B cell (primary cell): ENCODE measurements at regions not wholly inside any gene's neighbourhood (a gene's known extent, or its start where the extent isn't known, plus 50 kb on each side); places are given as distances from the start of the nearest gene placed in this dataset.

ENCODE experiments used
- CTCF ChIP-seq: fragments of 200-600 bp; IDR thresholded peaks from one replicate; pipeline ENCODE4 v1.8.0; 2022; ENCODE audit warnings: antibody characterized with exemption, mild to moderate bottlenecking
- EZH2 ChIP-seq: IDR thresholded peaks from 2 replicates; pipeline ENCODE4 v1.6.1; 2012; ENCODE audit warnings: borderline replicate concordance, low read depth, mild to moderate bottlenecking, moderate library complexity, low read length; ENCODE audit not compliant: insufficient read depth, poor library complexity, severe bottlenecking

DNA sequence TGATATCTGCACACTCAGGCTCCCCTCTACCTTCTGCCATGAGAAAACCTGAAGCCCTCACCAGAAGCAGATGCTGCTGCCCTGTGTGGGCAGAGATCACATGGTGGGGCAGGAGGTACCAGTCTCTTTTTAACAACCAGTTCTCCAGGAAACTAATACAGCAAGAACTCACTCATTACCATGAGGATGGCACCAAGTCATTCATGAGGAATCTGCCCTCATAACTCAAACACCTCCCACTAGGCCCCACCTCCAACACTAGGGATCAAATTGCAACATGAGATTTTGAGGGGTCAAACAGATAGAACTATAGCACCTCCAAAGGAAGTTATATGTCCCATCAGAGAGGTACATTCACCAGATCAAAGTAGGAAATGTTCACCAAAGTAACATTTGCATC lies 136.3 kb upstream of the SHB start:
- TF ChIP-seq EZH2 (no peak), CTCF (no peak)
